MM.1S (cell line): ENCODE measurements at regions not wholly inside any gene's neighbourhood (a gene's known extent, or its start where the extent isn't known, plus 50 kb on each side); places are given as distances from the start of the nearest gene placed in this dataset.

ENCODE experiments used
- DNase-seq: peaks from one replicate; pipeline ENCODE4 v3.0.0-alpha.2; 2015
- H2AFZ ChIP-seq: fragments of 300-600 bp; sonication (generic); 2 replicates; pipeline ENCODE4 v1.6.0; 2016; ENCODE audit warnings: antibody characterized with exemption, low read length
- H3F3A ChIP-seq: fragments of 300-600 bp; sonication (generic); 2 replicates; pipeline ENCODE4 v1.6.1; 2016; ENCODE audit warnings: mild to moderate bottlenecking, antibody characterized with exemption, low read length, moderate library complexity, mixed read lengths; ENCODE audit not compliant: insufficient read depth
- H3K27ac ChIP-seq: fragments of 300-600 bp; sonication (generic); 2 replicates; pipeline ENCODE4 v1.5.1; 2016; ENCODE audit warnings: mild to moderate bottlenecking, low read length
- H3K27me3 ChIP-seq: fragments of 300-600 bp; sonication (generic); replicated peaks from 2 replicates; pipeline ENCODE4 v1.6.0; 2016; ENCODE audit warnings: low read length; ENCODE audit not compliant: insufficient read depth
- H3K36me3 ChIP-seq: fragments of 300-600 bp; sonication (generic); replicated peaks from 2 replicates; pipeline ENCODE4 v1.6.1; 2016; ENCODE audit warnings: mild to moderate bottlenecking, low read length, mixed read lengths; ENCODE audit not compliant: insufficient read depth
- H3K4me1 ChIP-seq: fragments of 300-600 bp; sonication (generic); 2 replicates; pipeline ENCODE4 v1.6.1; 2016; ENCODE audit warnings: low read length, mixed read lengths
- H3K4me2 ChIP-seq: fragments of 300-600 bp; sonication (generic); 2 replicates; pipeline ENCODE4 v1.6.0; 2016; ENCODE audit warnings: low read depth, low read length
- H3K4me3 ChIP-seq: fragments of 300-600 bp; sonication (generic); 2 replicates; pipeline ENCODE4 v1.5.1; 2016; ENCODE audit warnings: low read length, mixed read lengths
- H3K79me2 ChIP-seq: fragments of 300-600 bp; sonication (generic); 2 replicates; pipeline ENCODE4 v1.6.1; 2016; ENCODE audit warnings: mixed run types, low read length, mixed read lengths
- H3K9ac ChIP-seq: fragments of 300-600 bp; sonication (generic); 2 replicates; pipeline ENCODE4 v1.6.1; 2016; ENCODE audit warnings: low read length, mixed read lengths
- H3K9me2 ChIP-seq: fragments of 300-600 bp; sonication (generic); replicated peaks from 2 replicates; pipeline ENCODE4 v1.6.1; 2016; ENCODE audit warnings: mild to moderate bottlenecking, low read length, mixed read lengths; ENCODE audit not compliant: insufficient read depth
- H3K9me3 ChIP-seq: fragments of 300-600 bp; sonication (generic); replicated peaks from 2 replicates; pipeline ENCODE4 v1.6.1; 2016; ENCODE audit warnings: mild to moderate bottlenecking, low read length, mixed read lengths; ENCODE audit not compliant: insufficient read depth
- H4K20me1 ChIP-seq: fragments of 300-600 bp; sonication (generic); 2 replicates; pipeline ENCODE4 v1.6.1; 2016; ENCODE audit warnings: mild to moderate bottlenecking, low read length, moderate library complexity, mixed read lengths; ENCODE audit not compliant: insufficient read depth
- CTCF ChIP-seq: fragments of 300-600 bp; sonication (generic); IDR thresholded peaks from 2 replicates; pipeline ENCODE4 v1.5.1; 2016; ENCODE audit warnings: antibody characterized with exemption, low read length, mixed read lengths
- EZH2 ChIP-seq: fragments of 300-600 bp; sonication (generic); optimal IDR thresholded peaks from 2 replicates; pipeline ENCODE3; 2017; ENCODE audit warnings: low read depth, mild to moderate bottlenecking, antibody characterized with exemption, low read length, mixed read lengths
- EZH2phosphoT487 ChIP-seq: fragments of 300-600 bp; sonication (generic); IDR thresholded peaks from 2 replicates; pipeline ENCODE4 v1.6.1; 2018; ENCODE audit warnings: antibody characterized with exemption, low read length

DNA sequence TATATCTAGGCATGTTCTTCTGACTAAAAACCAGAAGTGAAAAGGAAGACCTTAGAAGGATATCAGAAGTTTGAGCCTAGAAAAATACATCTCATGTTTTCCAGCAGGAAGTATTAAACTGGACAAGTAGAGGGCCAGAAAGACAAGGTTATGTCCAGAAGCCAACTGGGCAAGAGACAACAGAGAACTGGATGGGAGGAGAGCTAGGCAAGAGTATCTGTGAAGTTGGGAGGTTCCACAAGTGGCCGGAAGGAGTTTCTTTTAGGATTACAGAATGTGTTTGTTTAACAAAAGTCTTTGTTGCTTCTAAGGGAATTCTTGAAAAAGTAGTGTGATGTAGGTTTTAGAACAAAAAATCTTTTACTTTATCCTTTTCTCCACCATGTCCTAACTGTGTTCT is 86.4 kb downstream of the CYP26A1 start:
- TF ChIP-seq CTCF = no peak
- TF ChIP-seq EZH2 = no peak
- TF ChIP-seq EZH2phosphoT487 = no peak
- Histone ChIP-seq H3K36me3 (no peaks in the 10 kb centered on the region), H3K4me3 (no peak overlapping the region), H2AFZ (no peak overlapping the region), H3K4me1 (no peaks in the 10 kb centered on the region), H3K79me2 (no peaks in the 10 kb centered on the region), H3K27me3 (no peaks in the 10 kb centered on the region), H3K27ac (no peak overlapping the region), H3K4me2 (no peak overlapping the region), H3K9me2 (no peaks in the 10 kb centered on the region), H3K9ac (no peak overlapping the region), H3F3A (no peaks in the 10 kb centered on the region), H4K20me1 (no peaks in the 10 kb centered on the region), H3K9me3 (no peaks in the 10 kb centered on the region)
- DNase-seq = no peak

- DNase-seq = no peak
- no peaks in the 10 kb centered on the region for H3K9me3 ChIP-seq
- H3K79me2 ChIP-seq = no peaks in the 10 kb centered on the region
- H3K9ac ChIP-seq = no peak overlapping the region
- no peak overlapping the region for H3K4me3 ChIP-seq
- H3K4me1 ChIP-seq = peaks cover 4% of the 10 kb centered on the region
- no peaks in the 10 kb centered on the region for H4K20me1 ChIP-seq
- no peaks in the 10 kb centered on the region for H3K27me3 ChIP-seq
- no peak overlapping the region for H2AFZ ChIP-seq
- no peaks in the 10 kb centered on the region for H3K9me2 ChIP-seq
- H3F3A ChIP-seq = no peaks in the 10 kb centered on the region
- H3K27ac ChIP-seq = no peak overlapping the region
- no peak overlapping the region for H3K4me2 ChIP-seq
- TF ChIP-seq CTCF = no peak
- TF ChIP-seq EZH2 = no peak
- TF ChIP-seq EZH2phosphoT487 = no peak
- H3K36me3 ChIP-seq = no peaks in the 10 kb centered on the region
Measured at GRCh38 chr10:93160829-93161228, 87.1 kb downstream of the CYP26A1 start.

DNA sequence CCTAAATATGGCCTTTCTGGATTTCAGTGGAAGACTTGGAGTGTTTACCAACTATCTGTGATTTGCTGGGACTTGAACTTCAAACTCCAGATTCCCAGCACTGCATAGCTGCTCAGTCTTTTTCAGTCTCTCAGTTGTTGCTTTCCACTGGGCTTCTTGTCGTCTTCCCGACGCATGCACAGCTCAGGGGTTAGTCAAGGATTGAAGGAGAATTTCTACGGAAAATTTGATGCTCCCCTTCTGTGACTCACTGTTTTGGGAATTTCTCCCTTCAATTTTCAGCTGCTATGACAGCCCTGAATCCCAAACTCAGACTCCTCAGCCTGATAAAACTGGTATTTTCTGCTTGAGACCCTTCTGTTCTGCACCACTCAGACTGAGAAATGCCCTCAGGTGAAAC is 91.7 kb downstream of the CYP26A1 start:
- Histone ChIP-seq H3K79me2 (no peaks in the 10 kb centered on the region), H3K4me3 (no peak overlapping the region), H3K4me1 (peaks cover 9% of the 10 kb centered on the region), H3F3A (no peaks in the 10 kb centered on the region), H3K9me2 (no peaks in the 10 kb centered on the region), H3K9me3 (no peaks in the 10 kb centered on the region), H3K9ac (no peak overlapping the region), H3K27me3 (no peaks in the 10 kb centered on the region), H4K20me1 (no peaks in the 10 kb centered on the region), H3K27ac (no peak overlapping the region), H3K4me2 (no peak overlapping the region), H2AFZ (no peak overlapping the region), H3K36me3 (no peaks in the 10 kb centered on the region)
- no peak for DNase-seq
- no peak for TF ChIP-seq EZH2phosphoT487
- TF ChIP-seq CTCF = no peak
- TF ChIP-seq EZH2 = no peak
